ENCODE measurements at regions not wholly inside any gene's neighbourhood (a gene's known extent, or its start where the extent isn't known, plus 50 kb on each side); places are given as distances from the start of the nearest gene placed in this dataset.

- TF ChIP-seq YY1 (IDR thresholded peaks at IDR 0.05; ENCODE audit: low read depth) (no peak), CEBPB (IDR thresholded peaks at IDR 0.05) (no peak), TCF12 (IDR thresholded peaks at IDR 0.05; ENCODE audit: low read depth) (no peak), CREB1 (IDR thresholded peaks at IDR 0.05; ENCODE audit: low read depth) (no peak), EP300 (IDR thresholded peaks at IDR 0.05; ENCODE audit: borderline replicate concordance) (no peak), ZBTB7A (IDR thresholded peaks at IDR 0.05; ENCODE audit: low read depth) (no peak), FOXM1 (IDR thresholded peaks at IDR 0.05; ENCODE audit: borderline replicate concordance, low read depth) (no peak), TAF1 (IDR thresholded peaks at IDR 0.05; ENCODE audit: low read depth) (no peak), RAD21 (IDR thresholded peaks at IDR 0.05; ENCODE audit: low read depth) (no peak), EGR1 (IDR thresholded peaks at IDR 0.05) (no peak), NFIC (IDR thresholded peaks at IDR 0.05) (no peak)
- TF ChIP-seq, protein P1, sequence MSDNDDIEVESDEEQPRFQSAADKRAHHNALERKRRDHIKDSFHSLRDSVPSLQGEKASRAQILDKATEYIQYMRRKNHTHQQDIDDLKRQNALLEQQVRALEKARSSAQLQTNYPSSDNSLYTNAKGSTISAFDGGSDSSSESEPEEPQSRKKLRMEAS (IDR thresholded peaks at IDR 0.05) = no peak
- TF ChIP-seq, protein P2, sequence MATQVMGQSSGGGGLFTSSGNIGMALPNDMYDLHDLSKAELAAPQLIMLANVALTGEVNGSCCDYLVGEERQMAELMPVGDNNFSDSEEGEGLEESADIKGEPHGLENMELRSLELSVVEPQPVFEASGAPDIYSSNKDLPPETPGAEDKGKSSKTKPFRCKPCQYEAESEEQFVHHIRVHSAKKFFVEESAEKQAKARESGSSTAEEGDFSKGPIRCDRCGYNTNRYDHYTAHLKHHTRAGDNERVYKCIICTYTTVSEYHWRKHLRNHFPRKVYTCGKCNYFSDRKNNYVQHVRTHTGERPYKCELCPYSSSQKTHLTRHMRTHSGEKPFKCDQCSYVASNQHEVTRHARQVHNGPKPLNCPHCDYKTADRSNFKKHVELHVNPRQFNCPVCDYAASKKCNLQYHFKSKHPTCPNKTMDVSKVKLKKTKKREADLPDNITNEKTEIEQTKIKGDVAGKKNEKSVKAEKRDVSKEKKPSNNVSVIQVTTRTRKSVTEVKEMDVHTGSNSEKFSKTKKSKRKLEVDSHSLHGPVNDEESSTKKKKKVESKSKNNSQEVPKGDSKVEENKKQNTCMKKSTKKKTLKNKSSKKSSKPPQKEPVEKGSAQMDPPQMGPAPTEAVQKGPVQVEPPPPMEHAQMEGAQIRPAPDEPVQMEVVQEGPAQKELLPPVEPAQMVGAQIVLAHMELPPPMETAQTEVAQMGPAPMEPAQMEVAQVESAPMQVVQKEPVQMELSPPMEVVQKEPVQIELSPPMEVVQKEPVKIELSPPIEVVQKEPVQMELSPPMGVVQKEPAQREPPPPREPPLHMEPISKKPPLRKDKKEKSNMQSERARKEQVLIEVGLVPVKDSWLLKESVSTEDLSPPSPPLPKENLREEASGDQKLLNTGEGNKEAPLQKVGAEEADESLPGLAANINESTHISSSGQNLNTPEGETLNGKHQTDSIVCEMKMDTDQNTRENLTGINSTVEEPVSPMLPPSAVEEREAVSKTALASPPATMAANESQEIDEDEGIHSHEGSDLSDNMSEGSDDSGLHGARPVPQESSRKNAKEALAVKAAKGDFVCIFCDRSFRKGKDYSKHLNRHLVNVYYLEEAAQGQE (IDR thresholded peaks at IDR 0.05; ENCODE audit: low read depth) = no peak
These were observed 1084.7 kb upstream of the LRRTM1 start for GRCh38 chr2:81389203-81389602.
